Tibial nerve (tissue), 4 donors: ENCODE measurements at regions not wholly inside any gene's neighbourhood (a gene's known extent, or its start where the extent isn't known, plus 50 kb on each side); places are given as distances from the start of the nearest gene placed in this dataset.

Source experiments
- CTCF ChIP-seq, 5 experiments: fragments of 200-600 bp in 3 of 5; fragments of 450-650 bp in 2 of 5; sonication (generic) in 3 of 5; IDR thresholded peaks; one replicate each; pipeline ENCODE4 v1.5.1; 2016 to 2019; ENCODE audit warnings: antibody characterized with exemption in 5 of 5, mild to moderate bottlenecking in 3 of 5, moderate library complexity in 2 of 5
- EP300 ChIP-seq, 2 donors: sonication (generic); formaldehyde crosslinking; IDR thresholded peaks; one replicate each; pipeline ENCODE4 v1.6.1; 2017; ENCODE audit warnings: antibody characterized with exemption in 2 of 2, mild to moderate bottlenecking in 1 of 2

- TF ChIP-seq CTCF (IDR thresholded peaks at IDR 0.05) (no peak), EP300 (IDR thresholded peaks at IDR 0.05) (no peak)
Measured at GRCh38 chrX:19183761-19184477, 61.7 kb upstream of the ADGRG2 start.
